COLO668 (cell line): ENCODE measurements at regions not wholly inside any gene's neighbourhood (a gene's known extent, or its start where the extent isn't known, plus 50 kb on each side); places are given as distances from the start of the nearest gene placed in this dataset.
"Not testable (repeated sequence)": the region's sequence is repeated elsewhere in the genome, so short reads cannot be mapped to it uniquely, and the experiment has no call there.

ENCODE experiments used
- DNase-seq: peaks from one replicate; lab custom pipeline; 2025; ENCODE audit not compliant: unreplicated experiment; lab: John Stamatoyannopoulos, UW

GRCh38 chr5:164076556-164076955, 571.1 kb downstream of the MAT2B start:
- DNase-seq = no peak

GRCh38 chr5:164090358-164090757, 584.9 kb downstream of the MAT2B start:
- no peak for DNase-seq

- DNase-seq = no peak
Measured at GRCh38 chr5:164091836-164092235, 586.4 kb downstream of the MAT2B start.

GRCh38 chr5:164094291-164094690, 588.9 kb downstream of the MAT2B start:
- no peak for DNase-seq

DNA sequence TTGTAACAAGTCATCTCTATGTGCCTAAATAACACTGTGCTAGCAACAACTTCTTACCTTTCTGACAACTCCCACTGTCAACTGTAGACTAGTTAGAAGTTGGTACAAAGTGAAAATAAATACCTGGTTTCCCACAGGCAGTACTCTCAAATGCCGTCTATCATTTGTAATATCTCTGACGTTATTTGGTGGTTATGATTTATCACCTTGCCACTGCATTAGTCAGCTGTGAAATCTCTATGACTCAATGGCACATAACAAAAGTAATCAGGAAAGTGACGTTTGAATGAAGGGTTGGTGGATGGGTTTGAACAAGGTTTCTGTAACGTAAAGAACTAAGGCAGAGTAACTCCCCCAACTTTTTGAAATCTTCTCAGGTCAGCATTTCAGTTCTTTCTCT, 592.3 kb downstream of the MAT2B start:
- no peak for DNase-seq

GRCh38 chr5:164098531-164098930, 593.1 kb downstream of the MAT2B start:
- no peak for DNase-seq

GRCh38 chr5:164098979-164099378, 593.6 kb downstream of the MAT2B start:
- DNase-seq = no peak

DNA sequence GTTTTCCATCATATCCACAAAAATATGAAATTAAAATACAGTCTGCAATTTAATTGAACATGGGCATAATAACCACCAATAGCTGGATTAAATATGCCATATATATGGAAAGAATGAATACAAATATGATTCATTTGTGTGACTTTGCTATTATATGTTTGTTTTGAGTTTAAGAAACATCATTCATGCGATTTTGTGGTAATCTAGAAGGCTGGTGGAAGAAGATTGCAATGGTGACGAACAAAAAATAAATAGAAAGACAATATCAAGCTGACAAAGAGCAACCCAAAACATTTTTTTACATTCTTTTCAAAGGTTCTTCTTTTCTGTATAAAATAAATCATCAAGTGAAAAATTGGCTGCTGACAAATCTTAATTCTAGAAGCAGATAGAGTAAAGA, 610.0 kb downstream of the MAT2B start:
- no peak for DNase-seq

DNA sequence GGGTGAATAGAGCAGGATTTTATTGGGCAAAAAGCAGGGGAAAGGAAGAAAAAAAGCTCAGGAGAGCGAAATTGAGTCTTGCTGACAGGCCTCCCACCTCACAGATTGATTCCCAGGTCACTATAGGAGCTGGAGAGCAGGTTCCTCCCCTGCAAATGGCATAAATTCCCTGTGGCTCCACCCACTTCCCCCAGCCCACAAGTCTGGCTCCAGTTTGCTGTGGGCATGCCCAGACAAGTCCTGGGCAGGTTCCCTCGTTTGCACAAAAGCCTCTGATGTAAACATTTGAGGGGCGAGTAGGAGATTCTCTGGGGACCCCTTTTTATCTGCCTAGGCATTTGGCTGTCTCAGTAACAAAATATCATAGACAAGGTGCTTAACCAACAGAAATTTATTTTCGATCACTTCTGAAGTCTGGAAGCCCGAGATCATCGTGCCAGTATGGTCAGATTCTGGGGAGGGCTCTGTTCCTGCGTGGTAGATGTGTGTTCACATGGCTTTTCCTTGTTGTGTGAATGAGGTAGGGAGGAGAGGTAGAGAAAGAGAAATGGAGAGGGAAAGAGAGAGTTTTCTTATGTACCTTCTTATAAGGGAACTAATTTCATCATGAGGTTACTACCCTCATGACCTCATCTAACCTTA, 614.5 kb downstream of the MAT2B start:
- DNase-seq = no peak

GRCh38 chr5:164127527-164127926, 622.1 kb downstream of the MAT2B start:
- DNase-seq = no peak

- DNase-seq = no peak
Measured at GRCh38 chr5:164132358-164132757, 626.9 kb downstream of the MAT2B start.

DNA sequence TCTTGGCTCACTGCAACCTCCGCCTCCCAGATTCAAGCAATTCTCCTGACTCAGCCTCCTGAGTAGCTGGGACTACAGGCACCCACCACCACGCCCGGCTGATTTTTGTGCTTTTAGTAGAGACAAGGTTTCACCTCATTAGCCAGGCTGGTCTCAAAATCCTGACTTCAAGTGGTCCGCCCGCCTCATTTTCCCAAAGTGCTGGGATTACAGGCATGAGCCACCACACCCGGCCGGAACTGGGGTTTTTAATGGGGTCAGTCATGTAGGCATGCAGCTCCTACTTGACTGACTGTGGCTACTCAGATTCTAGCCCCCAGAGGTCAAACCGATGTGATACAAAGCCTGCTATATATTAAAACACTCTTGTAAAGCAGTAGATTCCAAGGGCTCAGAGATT, 631.7 kb downstream of the MAT2B start:
- DNase-seq = no peak

- no peak for DNase-seq
Measured at GRCh38 chr5:164139423-164139822, 634.0 kb downstream of the MAT2B start.

DNA sequence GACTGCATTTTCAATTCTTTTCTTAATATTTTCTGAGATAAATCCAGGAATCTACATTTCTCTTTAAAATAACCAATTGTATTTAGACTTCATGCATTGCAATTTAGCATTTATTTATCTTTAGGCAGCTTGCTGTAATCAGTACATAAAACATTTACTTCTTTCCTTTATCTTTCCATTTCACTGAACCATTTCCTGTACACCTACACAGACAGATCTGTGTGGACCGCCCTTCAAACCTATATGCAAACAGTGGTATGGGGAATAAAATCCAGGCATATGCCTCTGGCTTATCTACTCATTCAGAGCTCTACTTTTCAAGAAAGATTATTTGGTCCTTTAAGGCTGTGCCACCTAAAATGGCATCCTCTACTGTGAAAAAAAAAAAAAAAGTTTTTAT, 640.0 kb downstream of the MAT2B start:
- DNase-seq = no peak

- no peak for DNase-seq
Measured at GRCh38 chr5:164146223-164146622, 640.8 kb downstream of the MAT2B start.

DNA sequence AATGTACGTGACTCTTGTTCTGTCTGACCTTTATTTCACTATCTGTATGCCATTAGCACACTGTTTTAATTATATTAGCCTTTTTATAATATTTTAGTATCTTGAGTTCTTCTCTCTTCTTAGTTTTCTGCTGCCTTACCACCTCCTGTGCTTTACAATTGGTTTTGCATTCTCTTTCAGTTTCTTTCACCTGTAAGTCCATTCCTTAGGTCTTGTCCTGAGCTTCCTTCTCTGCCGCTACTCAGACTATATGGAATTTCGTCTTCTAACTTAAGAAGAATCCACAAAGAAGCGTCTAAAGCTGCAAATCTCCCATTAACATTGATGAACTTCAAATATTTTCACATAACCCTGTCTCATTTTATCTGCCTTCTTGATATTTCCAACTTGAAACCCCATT, 642.9 kb downstream of the MAT2B start:
- DNase-seq = no peak

DNA sequence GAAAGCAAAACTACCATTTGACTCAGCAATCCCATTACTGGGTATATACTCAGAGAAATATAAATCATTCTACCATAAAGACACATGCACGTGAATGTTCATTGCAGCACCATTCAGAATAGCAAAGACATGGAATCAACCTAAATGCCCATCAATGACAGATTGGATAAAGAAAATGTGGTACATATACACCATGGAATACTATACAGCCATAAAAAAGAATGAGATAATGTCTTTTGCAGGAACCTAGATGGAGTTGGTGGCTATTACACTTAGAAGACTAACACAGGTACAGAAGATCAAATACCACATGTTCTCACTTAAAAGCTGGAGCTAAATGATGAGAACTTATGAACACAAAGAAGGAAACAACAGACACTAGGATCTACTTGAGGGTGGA, 647.1 kb downstream of the MAT2B start:
- DNase-seq = not testable (repeated sequence)

DNA sequence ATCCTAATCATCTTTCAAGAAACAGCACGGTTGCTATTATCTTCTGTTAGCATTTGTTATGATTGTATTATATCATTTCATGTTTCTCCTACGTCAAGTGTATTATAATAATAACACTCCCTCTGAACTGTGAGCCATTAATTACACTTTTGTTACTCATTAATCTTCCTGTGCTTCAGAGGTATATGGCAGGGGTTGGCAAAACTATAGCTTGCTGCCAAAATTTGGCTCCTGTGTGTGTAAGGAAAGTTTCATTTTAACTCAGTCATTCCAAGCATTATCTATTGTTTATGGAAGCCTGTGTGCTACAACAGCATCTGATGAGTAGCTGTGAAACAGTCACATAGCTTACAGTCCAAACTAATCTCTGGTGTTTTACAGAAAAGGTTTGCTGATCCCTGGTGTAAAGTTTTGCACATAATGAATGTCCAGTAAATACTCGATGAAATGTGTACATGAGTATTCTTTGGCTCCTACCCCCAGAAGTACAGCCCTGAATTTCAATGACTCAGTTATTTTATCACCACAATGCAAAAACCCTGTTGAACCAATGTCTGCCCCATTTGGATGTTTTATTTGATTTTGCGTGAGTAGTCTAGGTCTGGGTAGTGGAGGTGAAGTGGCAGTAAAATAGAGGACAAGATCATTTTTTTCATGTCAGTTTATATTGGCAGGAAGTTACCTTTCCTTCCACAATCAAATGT, 648.2 kb downstream of the MAT2B start:
- DNase-seq = no peak

DNA sequence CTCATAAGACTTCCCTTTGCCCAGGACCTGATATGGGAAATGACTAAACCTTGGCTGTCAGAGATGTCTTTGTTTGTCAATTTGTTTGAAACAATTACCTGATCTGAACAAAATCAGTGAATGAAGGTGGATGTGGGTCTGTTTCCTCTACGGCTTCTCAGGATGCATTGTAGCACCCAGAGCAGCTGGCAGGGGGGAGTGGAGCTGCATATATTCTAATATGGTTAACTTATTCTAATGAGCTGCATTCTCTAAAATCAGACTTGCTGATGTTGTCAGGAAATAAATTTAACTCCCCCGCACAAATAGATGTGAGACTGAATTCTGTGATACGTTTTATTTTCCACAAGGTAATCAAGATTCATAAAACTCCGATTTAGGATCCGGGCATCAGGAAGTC, 665.4 kb downstream of the MAT2B start:
- DNase-seq = no peak

DNA sequence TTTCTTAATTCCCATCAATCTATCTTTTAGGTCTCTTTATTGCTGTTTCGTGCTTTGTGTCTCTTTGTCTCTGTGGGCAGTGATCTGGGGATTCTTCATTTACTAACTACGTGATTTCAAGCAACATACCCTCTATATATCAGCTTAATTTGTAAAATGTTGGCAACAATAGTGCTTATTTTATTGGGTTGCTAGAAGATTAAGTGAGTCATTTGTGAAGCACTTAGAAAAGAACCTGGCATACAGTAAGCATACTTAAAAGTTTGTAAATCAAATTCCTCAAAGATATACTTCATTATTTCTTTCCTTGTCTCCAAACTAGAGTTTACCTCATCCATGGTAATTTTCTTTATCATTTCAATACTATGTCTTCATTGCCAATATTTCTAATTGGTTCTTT, 669.7 kb downstream of the MAT2B start:
- no peak for DNase-seq

- no peak for DNase-seq
Measured at GRCh38 chr5:164179406-164179805, 674.0 kb downstream of the MAT2B start.

DNA sequence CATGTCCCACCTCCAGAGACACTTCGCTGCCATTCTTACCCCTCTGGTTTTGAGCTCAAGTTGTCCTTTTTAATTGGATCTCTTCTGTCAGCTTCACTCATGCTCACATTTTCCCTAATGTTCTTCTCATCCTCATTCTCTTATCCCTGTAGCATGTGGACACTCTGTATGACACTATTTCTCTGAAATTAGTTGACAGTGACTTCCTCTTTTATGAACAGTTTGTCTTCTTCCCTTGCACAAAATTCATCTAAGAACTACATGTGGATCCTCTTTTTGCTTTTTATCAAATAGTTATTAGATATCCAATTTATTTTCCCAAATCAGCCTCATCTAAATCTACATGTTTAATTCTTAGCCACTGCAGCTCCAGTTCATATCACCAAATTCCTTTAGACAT, 676.2 kb downstream of the MAT2B start:
- no peak for DNase-seq

- no peak for DNase-seq
Measured at GRCh38 chr5:164184158-164184557, 678.7 kb downstream of the MAT2B start.
